Tibial nerve (tissue), 3 donors: ENCODE measurements at regions not wholly inside any gene's neighbourhood (a gene's known extent, or its start where the extent isn't known, plus 50 kb on each side); places are given as distances from the start of the nearest gene placed in this dataset.

Source experiments
- CTCF ChIP-seq, 5 experiments: fragments of 200-600 bp in 3 of 5; fragments of 450-650 bp in 2 of 5; sonication (generic) in 3 of 5; IDR thresholded peaks; one replicate each; pipeline ENCODE4 v1.5.1; 2016 to 2019; ENCODE audit warnings: antibody characterized with exemption in 5 of 5, mild to moderate bottlenecking in 3 of 5, moderate library complexity in 2 of 5
- POLR2A ChIP-seq, 2 donors: fragments of 450-650 bp; IDR thresholded peaks; one replicate each; pipeline ENCODE4 v1.6.1; 2017; ENCODE audit warnings: antibody characterized with exemption in 2 of 2, mild to moderate bottlenecking in 2 of 2, moderate library complexity in 2 of 2

GRCh38 chr7:91759205-91759863 is 121.2 kb downstream of the MTERF1 start:
- no peak for TF ChIP-seq POLR2A (IDR thresholded peaks at IDR 0.05)
- no peak for TF ChIP-seq CTCF (IDR thresholded peaks at IDR 0.05)
